Endothelial cell (in vitro differentiated cells): ENCODE measurements at regions not wholly inside any gene's neighbourhood (a gene's known extent, or its start where the extent isn't known, plus 50 kb on each side); places are given as distances from the start of the nearest gene placed in this dataset.

ENCODE experiments used
- DNase-seq: peaks from one replicate; pipeline ENCODE4 v3.0.0; 2021; ENCODE audit warnings: low spot score
- H3K27ac Mint-ChIP-seq: one replicate; pipeline ENCODE4 v1.8.0; 2021; ENCODE audit warnings: mixed read lengths, inconsistent platforms; ENCODE audit not compliant: unreplicated experiment
- H3K27me3 Mint-ChIP-seq: one replicate; pipeline ENCODE4 v1.8.0; 2021; ENCODE audit warnings: mild to moderate bottlenecking, moderate library complexity, mixed read lengths, inconsistent platforms; ENCODE audit not compliant: unreplicated experiment
- H3K36me3 Mint-ChIP-seq: one replicate; pipeline ENCODE4 v1.8.0; 2021; ENCODE audit warnings: mild to moderate bottlenecking, low read depth, mixed read lengths, inconsistent platforms; ENCODE audit not compliant: unreplicated experiment
- H3K4me1 Mint-ChIP-seq: one replicate; pipeline ENCODE4 v1.8.0; 2021; ENCODE audit warnings: mild to moderate bottlenecking, mixed read lengths, inconsistent platforms; ENCODE audit not compliant: unreplicated experiment
- H3K4me3 Mint-ChIP-seq: one replicate; pipeline ENCODE4 v1.8.0; 2021; ENCODE audit warnings: mild to moderate bottlenecking, mixed read lengths, inconsistent platforms; ENCODE audit not compliant: unreplicated experiment
- H3K9me3 Mint-ChIP-seq: one replicate; pipeline ENCODE4 v1.8.0; 2021; ENCODE audit warnings: mixed read lengths, inconsistent platforms; ENCODE audit not compliant: unreplicated experiment
- TF ChIP-seq, protein P1 (sequence below): fragments of 200-600 bp; sonication (generic); IDR thresholded peaks from one replicate; pipeline ENCODE4 v1.5.0; 2021; ENCODE audit warnings: antibody characterized with exemption; ENCODE audit not compliant: unreplicated experiment

DNA sequence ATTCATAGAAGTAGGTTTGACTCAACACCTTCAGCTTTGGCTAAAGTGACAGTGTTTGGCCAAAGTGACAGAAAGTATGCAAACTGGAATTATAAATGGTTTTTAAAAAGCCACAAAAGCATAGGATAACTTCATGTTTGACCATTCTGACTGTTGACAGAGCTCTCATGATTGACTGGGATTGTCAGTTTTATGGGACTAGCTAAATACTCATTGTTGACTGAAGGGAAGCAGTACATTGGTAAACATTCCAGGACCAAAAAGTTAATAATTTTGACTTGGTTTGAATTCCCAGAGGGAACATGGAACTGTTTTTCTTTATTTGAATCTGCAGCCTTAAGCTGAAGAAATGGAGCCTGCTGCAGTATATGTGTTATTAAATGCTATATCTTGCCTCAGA is 84.6 kb upstream of the STEAP4 start:
- Mint-ChIP-seq H3K4me3 (no peak overlapping the region), H3K4me1 (peaks cover 10% of the 10 kb centered on the region), H3K27me3 (peaks cover 2% of the 10 kb centered on the region), H3K27ac (no peak overlapping the region), H3K36me3 (no peaks in the 10 kb centered on the region), H3K9me3 (no peaks in the 10 kb centered on the region)
- TF ChIP-seq, protein P1, sequence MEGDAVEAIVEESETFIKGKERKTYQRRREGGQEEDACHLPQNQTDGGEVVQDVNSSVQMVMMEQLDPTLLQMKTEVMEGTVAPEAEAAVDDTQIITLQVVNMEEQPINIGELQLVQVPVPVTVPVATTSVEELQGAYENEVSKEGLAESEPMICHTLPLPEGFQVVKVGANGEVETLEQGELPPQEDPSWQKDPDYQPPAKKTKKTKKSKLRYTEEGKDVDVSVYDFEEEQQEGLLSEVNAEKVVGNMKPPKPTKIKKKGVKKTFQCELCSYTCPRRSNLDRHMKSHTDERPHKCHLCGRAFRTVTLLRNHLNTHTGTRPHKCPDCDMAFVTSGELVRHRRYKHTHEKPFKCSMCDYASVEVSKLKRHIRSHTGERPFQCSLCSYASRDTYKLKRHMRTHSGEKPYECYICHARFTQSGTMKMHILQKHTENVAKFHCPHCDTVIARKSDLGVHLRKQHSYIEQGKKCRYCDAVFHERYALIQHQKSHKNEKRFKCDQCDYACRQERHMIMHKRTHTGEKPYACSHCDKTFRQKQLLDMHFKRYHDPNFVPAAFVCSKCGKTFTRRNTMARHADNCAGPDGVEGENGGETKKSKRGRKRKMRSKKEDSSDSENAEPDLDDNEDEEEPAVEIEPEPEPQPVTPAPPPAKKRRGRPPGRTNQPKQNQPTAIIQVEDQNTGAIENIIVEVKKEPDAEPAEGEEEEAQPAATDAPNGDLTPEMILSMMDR: no peak
- no peak for DNase-seq

GRCh38 chr7:88387368-88387767 is 80.7 kb upstream of the STEAP4 start:
- Mint-ChIP-seq H3K27ac (no peak overlapping the region), H3K36me3 (no peaks in the 10 kb centered on the region), H3K4me3 (no peak overlapping the region), H3K9me3 (no peaks in the 10 kb centered on the region), H3K4me1 (peaks cover 10% of the 10 kb centered on the region), H3K27me3 (peaks cover 3% of the 10 kb centered on the region)
- TF ChIP-seq, protein P1: no peak
- no peak for DNase-seq

DNA sequence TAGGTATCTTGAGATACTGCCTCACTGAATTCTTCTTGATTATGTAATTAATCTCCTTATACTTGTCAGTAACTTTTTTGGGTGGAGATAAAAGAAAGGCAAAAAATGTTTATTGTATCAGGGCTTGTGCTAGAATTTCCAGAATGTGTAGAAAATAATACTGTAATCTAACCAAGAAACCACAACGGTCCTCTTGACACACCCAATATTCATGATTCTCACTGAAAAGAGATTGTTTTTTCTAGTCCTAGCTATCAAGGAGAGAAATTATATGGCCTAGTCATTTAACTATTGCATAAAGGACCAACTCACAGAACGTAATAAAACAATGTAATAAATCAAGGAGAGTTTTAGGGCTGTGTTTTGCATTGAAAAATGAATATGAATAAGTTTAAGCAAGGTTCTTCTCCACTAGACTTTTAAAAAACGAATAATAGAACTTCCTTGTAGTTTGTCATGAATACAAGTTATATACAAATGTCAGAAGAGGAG is 80.0 kb upstream of the STEAP4 start:
- Mint-ChIP-seq H3K27ac (no peak overlapping the region), H3K4me1 (peaks cover 10% of the 10 kb centered on the region), H3K36me3 (no peaks in the 10 kb centered on the region), H3K27me3 (peaks cover 3% of the 10 kb centered on the region), H3K9me3 (no peaks in the 10 kb centered on the region), H3K4me3 (no peak overlapping the region)
- DNase-seq: no peak
- TF ChIP-seq, protein P1: no peak

GRCh38 chr7:88377434-88377833 is 70.7 kb upstream of the STEAP4 start:
- Mint-ChIP-seq H3K4me1 (peaks cover 10% of the 10 kb centered on the region), H3K27ac (no peak overlapping the region), H3K36me3 (no peaks in the 10 kb centered on the region), H3K9me3 (no peaks in the 10 kb centered on the region), H3K4me3 (no peak overlapping the region), H3K27me3 (no peaks in the 10 kb centered on the region)
- TF ChIP-seq, protein P1: no peak
- DNase-seq: peak; percentile 6

DNA sequence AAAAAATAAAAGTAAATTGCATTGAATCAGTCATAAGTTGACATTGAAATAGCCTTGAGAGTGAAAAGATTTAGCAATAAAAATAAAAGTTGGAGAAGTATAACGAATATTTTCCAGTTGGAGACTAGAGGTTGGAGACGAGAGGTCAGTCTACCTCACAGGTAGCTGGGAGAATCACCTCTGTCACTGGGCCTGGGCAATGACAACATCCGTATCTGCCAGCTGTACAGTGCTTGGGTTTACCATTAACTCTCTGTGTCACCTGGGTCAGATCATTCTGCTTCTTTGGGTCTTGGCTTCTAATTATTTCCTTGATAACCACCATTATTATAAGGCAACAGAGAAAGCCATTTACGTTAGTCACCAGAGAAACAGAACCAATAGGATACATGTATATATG is 62.0 kb upstream of the STEAP4 start:
- Mint-ChIP-seq H3K9me3 (no peaks in the 10 kb centered on the region), H3K4me3 (no peak overlapping the region), H3K27me3 (no peaks in the 10 kb centered on the region), H3K4me1 (no peaks in the 10 kb centered on the region), H3K27ac (no peak overlapping the region), H3K36me3 (no peaks in the 10 kb centered on the region)
- no peak for DNase-seq
- TF ChIP-seq, protein P1: no peak
